HCT116 (cell line): ENCODE measurements at regions not wholly inside any gene's neighbourhood (a gene's known extent, or its start where the extent isn't known, plus 50 kb on each side); places are given as distances from the start of the nearest gene placed in this dataset.
"Not testable (repeated sequence)": the region's sequence is repeated elsewhere in the genome, so short reads cannot be mapped to it uniquely, and the experiment has no call there.

Source experiments
- ATAC-seq: fragments of 200-7000 bp; cut with Tn5 transposase; 2 replicates; pipeline ENCODE4 v1.9.1; 2020; ENCODE audit warnings: mild to moderate bottlenecking, moderate library complexity
- BruUV-seq: library from RNA; stranded (reverse); fragments of 400-500 nt; replicated peaks from 2 replicates; lab custom pipeline; 2021; lab: Mats Ljungman, UMichigan
- CTCF ChIA-PET: fragments of 300-600 bp; sonication (Branson Sonifier 250); formaldehyde crosslinking; loops from one replicate; lab custom pipeline; 2021; ENCODE audit warnings: antibody characterized with exemption; lab: Charles Lee
- POLR2A ChIA-PET: fragments of 300-600, 350-600 bp; sonication (Branson Sonifier 250); formaldehyde crosslinking; loops from one replicate; lab custom pipeline; 2021; ENCODE audit warnings: antibody characterized with exemption; lab: Charles Lee
- RAD21 ChIA-PET, 2 experiments: fragments of 300-600 bp; sonication (Branson Sonifier 250); formaldehyde crosslinking; loops; one replicate each; lab custom pipeline; 2023; ENCODE audit warnings: low total read pairs in 2 of 2; ENCODE audit not compliant: uncharacterized antibody in 2 of 2, unreplicated experiment in 2 of 2, low non-redundant PET in 1 of 2; lab: Charles Lee
- DNase-seq: peaks from one replicate; pipeline ENCODE4 v3.0.0-alpha.2; 2010; ENCODE audit warnings: low read depth, low spot score
- H2AFZ ChIP-seq: fragments of 200-600 bp; shearing (Covaris generic), sonication (generic); 2 replicates; pipeline ENCODE4 v1.6.1; 2017; ENCODE audit warnings: low read depth, mixed run types, mixed read lengths, antibody characterized with exemption, low read length; ENCODE audit not compliant: poor library complexity, severe bottlenecking
- H3K27ac ChIP-seq: 2 replicates; pipeline ENCODE4 v1.5.1; 2012; ENCODE audit warnings: low read depth, low read length
- H3K27me3 ChIP-seq: fragments of 200-600 bp; sonication (generic); 2 replicates; pipeline ENCODE4 v1.6.1; 2016; ENCODE audit warnings: mixed run types, low read length, mixed read lengths; ENCODE audit not compliant: insufficient read depth
- H3K36me3 ChIP-seq, 2 experiments: fragments of 200-500 bp in 1 of 2; fragments of 200-600 bp in 1 of 2; sonication (Bioruptor generic) in 1 of 2; sonication (generic) in 1 of 2; 2 replicates each; pipeline versions ENCODE4 v1.5.1 to v1.6.1; 2014 to 2016; ENCODE audit warnings: low read length in 2 of 2, inconsistent platforms in 1 of 2, mixed read lengths in 1 of 2, mixed run types in 1 of 2; ENCODE audit not compliant: insufficient read depth in 2 of 2, control insufficient read depth in 1 of 2
- H3K4me1 ChIP-seq, 2 experiments: fragments of 200-600 bp in 1 of 2; sonication (generic) in 1 of 2; 2 replicates each; pipeline versions ENCODE4 v1.5.1 to v1.6.1; 2012 to 2017; ENCODE audit warnings: low read length in 2 of 2, inconsistent platforms in 1 of 2, mild to moderate bottlenecking in 1 of 2, mixed read lengths in 1 of 2, mixed run types in 1 of 2, moderate library complexity in 1 of 2; ENCODE audit not compliant: insufficient read depth in 2 of 2, control insufficient read depth in 1 of 2
- H3K4me2 ChIP-seq: fragments of 200-600 bp; sonication (generic); 2 replicates; pipeline ENCODE4 v1.6.1; 2017; ENCODE audit warnings: mixed run types, low read length, mixed read lengths
- H3K4me3 ChIP-seq, 2 experiments: fragments of 200-600 bp in 1 of 2; sonication (generic) in 1 of 2; replicated peaks in 1 of 2; 2 replicates each; pipeline ENCODE4 v1.5.1; 2011 to 2016; ENCODE audit warnings: low read length in 2 of 2, control low read depth in 1 of 2, low read depth in 1 of 2, mild to moderate bottlenecking in 1 of 2, mixed read lengths in 1 of 2, mixed run types in 1 of 2
- H3K79me2 ChIP-seq: fragments of 200-600 bp; sonication (generic); 2 replicates; pipeline ENCODE4 v1.6.1; 2017; ENCODE audit warnings: mild to moderate bottlenecking, mixed run types, low read length, moderate library complexity, mixed read lengths; ENCODE audit not compliant: insufficient read depth
- H3K9ac ChIP-seq: fragments of 200-600 bp; sonication (generic); 2 replicates; pipeline ENCODE4 v1.6.1; 2016; ENCODE audit warnings: low read length, mixed read lengths
- H3K9me2 ChIP-seq: fragments of 200-600 bp; sonication (generic), shearing (Covaris generic); 2 replicates; pipeline ENCODE4 v1.6.1; 2017; ENCODE audit warnings: mixed run types, mild to moderate bottlenecking, moderate library complexity; ENCODE audit not compliant: insufficient read depth
- H3K9me3 ChIP-seq, 2 experiments: fragments of 200-500 bp in 1 of 2; fragments of 200-600 bp in 1 of 2; sonication (Bioruptor generic) in 1 of 2; sonication (generic) in 1 of 2; 2 replicates each; pipeline ENCODE4 v1.6.1; 2014 to 2017; ENCODE audit warnings: low read length in 2 of 2, mixed read lengths in 2 of 2, inconsistent platforms in 1 of 2, low read depth in 1 of 2, mild to moderate bottlenecking in 1 of 2, mixed run types in 1 of 2, moderate library complexity in 1 of 2; ENCODE audit not compliant: control insufficient read depth in 1 of 2, insufficient read depth in 1 of 2
- H4K20me1 ChIP-seq: fragments of 200-600 bp; sonication (generic), shearing (Covaris generic); 2 replicates; pipeline ENCODE4 v1.6.1; 2017; ENCODE audit warnings: mixed run types, mild to moderate bottlenecking, moderate library complexity; ENCODE audit not compliant: insufficient read depth
- CBX3 ChIP-seq: IDR thresholded peaks from 2 replicates; pipeline ENCODE4 v1.6.1; 2012; ENCODE audit warnings: low read depth
- CEBPB ChIP-seq: IDR thresholded peaks from 2 replicates; pipeline ENCODE4 v1.6.1; 2012; ENCODE audit warnings: low read depth
- CTCF ChIP-seq, 3 experiments: fragments of 200-600 bp in 1 of 3; sonication (generic) in 1 of 3; IDR thresholded peaks in 2 of 3; conservative IDR thresholded peaks in 1 of 3; 2 replicates each; pipeline ENCODE4 v1.5.1; 2012 to 2017; ENCODE audit warnings: low read depth in 2 of 3, low read length in 2 of 3, antibody characterized with exemption in 1 of 3, borderline replicate concordance in 1 of 3, control low read depth in 1 of 3, mild to moderate bottlenecking in 1 of 3, mixed read lengths in 1 of 3, mixed run types in 1 of 3, moderate library complexity in 1 of 3; ENCODE audit not compliant: insufficient read depth in 1 of 3
- EGR1 ChIP-seq: IDR thresholded peaks from 2 replicates; pipeline ENCODE4 v1.6.1; 2012; ENCODE audit warnings: low read depth
- ELF1 ChIP-seq: IDR thresholded peaks from 2 replicates; pipeline ENCODE4 v1.6.1; 2012; ENCODE audit warnings: low read depth, borderline replicate concordance
- EZH2phosphoT487 ChIP-seq: fragments of 200-600 bp; IDR thresholded peaks from 2 replicates; pipeline ENCODE4 v1.6.1; 2018; ENCODE audit warnings: antibody characterized with exemption, borderline replicate concordance
- FOSL1 ChIP-seq: IDR thresholded peaks from 2 replicates; pipeline ENCODE4 v1.6.1; 2012; ENCODE audit warnings: low read depth
- JUND ChIP-seq: IDR thresholded peaks from 2 replicates; pipeline ENCODE4 v1.6.1; 2012
- MAX ChIP-seq: IDR thresholded peaks from 2 replicates; pipeline ENCODE4 v1.6.1; 2012
- POLR2A ChIP-seq: IDR thresholded peaks from 2 replicates; pipeline ENCODE4 v1.7.0; 2011; ENCODE audit warnings: borderline replicate concordance; ENCODE audit not compliant: insufficient read depth, insufficient read length; ENCODE audit errors: extremely low read depth
- POLR2AphosphoS5 ChIP-seq: IDR thresholded peaks from 2 replicates; pipeline ENCODE4 v1.6.1; 2011; ENCODE audit warnings: mild to moderate bottlenecking, low read depth, low read length, moderate library complexity
- REST ChIP-seq: IDR thresholded peaks from 2 replicates; pipeline ENCODE4 v1.6.1; 2012; ENCODE audit warnings: low read depth
- SIN3A ChIP-seq: IDR thresholded peaks from 2 replicates; pipeline ENCODE4 v1.6.1; 2012; ENCODE audit warnings: low read depth
- SP1 ChIP-seq: IDR thresholded peaks from 2 replicates; pipeline ENCODE4 v1.6.1; 2012; ENCODE audit warnings: low read depth
- SRF ChIP-seq: IDR thresholded peaks from 2 replicates; pipeline ENCODE4 v1.6.1; 2012; ENCODE audit warnings: low read depth
- TCF7L2 ChIP-seq: IDR thresholded peaks from 2 replicates; pipeline ENCODE4 v1.7.0; 2011; ENCODE audit warnings: borderline replicate concordance, inconsistent platforms; ENCODE audit not compliant: insufficient read depth, insufficient read length; ENCODE audit errors: extremely low read depth
- ZFX ChIP-seq: fragments of 450-650 bp; IDR thresholded peaks from 2 replicates; pipeline ENCODE4 v1.6.1; 2017
- ZNF274 ChIP-seq: fragments of 200-500 bp; sonication (Bioruptor generic); IDR thresholded peaks from 2 replicates; pipeline ENCODE4 v1.6.1; 2014; ENCODE audit warnings: mild to moderate bottlenecking, low read depth, low read length, inconsistent platforms
- intact Hi-C: fragments of 100-400 bp; cut with micrococcal nuclease; formaldehyde crosslinking; loops from 2 replicates; pipeline ENCODE4 v1.10.0; 2022

- Histone ChIP-seq H3K9me2 (no peaks in the 10 kb centered on the region), H3K27me3 (no peaks in the 10 kb centered on the region)
- no TSS peak for BruUV-seq
- ATAC-seq = no peak
- no peak for TF ChIP-seq SRF
- TF ChIP-seq JUND = no peak
- TF ChIP-seq ELF1 = no peak
- no peak for TF ChIP-seq SP1
- no peak for TF ChIP-seq FOSL1
- no peak for TF ChIP-seq TCF7L2
- no peak for TF ChIP-seq ZFX
- TF ChIP-seq SIN3A = no peak
- no peak for TF ChIP-seq POLR2AphosphoS5
- TF ChIP-seq CEBPB = no peak
- TF ChIP-seq ZNF274 = no peak
- no peak for TF ChIP-seq MAX
- no peak for TF ChIP-seq CBX3
- no peak for TF ChIP-seq REST
- TF ChIP-seq CTCF (IDR thresholded peaks at IDR 0.05 in 2 of 3, conservative IDR thresholded peaks at IDR 0.05 in 1 of 3; ENCODE audit: borderline replicate concordance in 1 of 3, insufficient read depth in 1 of 3, low read depth in 2 of 3, low read length in 2 of 3) = no peak
- TF ChIP-seq EGR1 = no peak
- TF ChIP-seq POLR2A = no peak
- TF ChIP-seq EZH2phosphoT487 = no peak
- TF ChIP-seq, all 23 proteins: peak for 0
- no peaks in the 10 kb centered on the region for H3K9me3 ChIP-seq
- no peak for DNase-seq
- no peaks in the 10 kb centered on the region for H4K20me1 ChIP-seq
- RAD21 ChIA-PET = no interaction called here
- POLR2A ChIA-PET = no interaction called here
- no peaks in the 10 kb centered on the region for H3K4me1 ChIP-seq
- intact Hi-C loops = no loop called here
- H3K4me3 ChIP-seq = no peak overlapping the region
- no peaks in the 10 kb centered on the region for H3K79me2 ChIP-seq
- CTCF ChIA-PET = no interaction called here
- no peak overlapping the region for H3K27ac ChIP-seq
- H3K9ac ChIP-seq = no peak overlapping the region
- no peak overlapping the region for H3K4me2 ChIP-seq
- no peak overlapping the region for H2AFZ ChIP-seq
- no peaks in the 10 kb centered on the region for H3K36me3 ChIP-seq
These were observed 280.1 kb downstream of the PTH2R start for GRCh38 chr2:208686665-208687064.

- BruUV-seq, RAD21 ChIA-PET, intact Hi-C loops: not testable (repeated sequence)
These were observed 281.1 kb downstream of the PTH2R start for GRCh38 chr2:208687720-208688119.

More at GRCh38 chr2:208687720-208688119, 281.1 kb downstream of the PTH2R start:
- H3K4me1 ChIP-seq, H3K4me2 ChIP-seq, H3K36me3 ChIP-seq, POLR2A ChIA-PET, H2AFZ ChIP-seq, H3K27me3 ChIP-seq, H3K9ac ChIP-seq, ATAC-seq, H3K9me2 ChIP-seq, H3K79me2 ChIP-seq, CTCF ChIA-PET, DNase-seq, H4K20me1 ChIP-seq, H3K4me3 ChIP-seq, H3K27ac ChIP-seq, H3K9me3 ChIP-seq: not testable (repeated sequence)
